ENCODE measurements at regions not wholly inside any gene's neighbourhood (a gene's known extent, or its start where the extent isn't known, plus 50 kb on each side); places are given as distances from the start of the nearest gene placed in this dataset.
A peak's percentile ranks its signal among the peaks of the same experiment; 100 is the strongest.

DNA sequence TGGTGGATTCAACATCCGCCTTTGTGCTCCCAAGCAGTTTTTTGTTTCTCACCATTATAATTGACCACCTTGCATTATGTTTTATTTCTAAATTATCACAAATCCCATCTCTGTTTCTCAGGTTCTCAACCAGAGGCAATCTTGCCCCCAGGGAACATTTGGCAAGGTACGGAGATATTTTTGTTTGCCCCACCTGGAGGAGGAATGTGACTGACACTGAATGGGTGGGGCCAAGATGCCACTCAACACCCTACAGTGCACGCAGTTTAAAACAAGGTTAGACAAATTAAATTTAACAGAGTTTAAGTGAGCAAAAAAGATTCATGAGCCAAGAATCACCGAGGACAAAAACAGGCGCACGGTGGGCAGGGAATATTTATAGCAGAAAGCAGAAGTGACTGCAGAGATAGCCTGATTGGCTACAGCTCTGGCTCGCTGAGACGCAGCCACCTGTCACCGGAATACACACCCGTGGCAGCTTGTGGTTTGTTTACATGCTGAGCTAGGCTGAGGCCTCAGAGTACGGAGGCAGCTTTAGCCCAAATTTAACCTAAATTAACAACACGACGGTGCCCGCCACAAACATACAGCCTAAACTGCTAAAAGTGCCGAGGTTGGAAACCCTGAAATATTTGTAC lies 150.0 kb upstream of the ALKAL2 start:
- H3K4me1 ChIP-seq, result no peaks in the 10 kb centered on the region
- no peak overlapping the region for H3K27ac ChIP-seq
- H3K9me3 ChIP-seq, result no peaks in the 10 kb centered on the region
- peak in 1 of 2 donors; percentile 24 for DNase-seq
- TF ChIP-seq, protein P1, sequence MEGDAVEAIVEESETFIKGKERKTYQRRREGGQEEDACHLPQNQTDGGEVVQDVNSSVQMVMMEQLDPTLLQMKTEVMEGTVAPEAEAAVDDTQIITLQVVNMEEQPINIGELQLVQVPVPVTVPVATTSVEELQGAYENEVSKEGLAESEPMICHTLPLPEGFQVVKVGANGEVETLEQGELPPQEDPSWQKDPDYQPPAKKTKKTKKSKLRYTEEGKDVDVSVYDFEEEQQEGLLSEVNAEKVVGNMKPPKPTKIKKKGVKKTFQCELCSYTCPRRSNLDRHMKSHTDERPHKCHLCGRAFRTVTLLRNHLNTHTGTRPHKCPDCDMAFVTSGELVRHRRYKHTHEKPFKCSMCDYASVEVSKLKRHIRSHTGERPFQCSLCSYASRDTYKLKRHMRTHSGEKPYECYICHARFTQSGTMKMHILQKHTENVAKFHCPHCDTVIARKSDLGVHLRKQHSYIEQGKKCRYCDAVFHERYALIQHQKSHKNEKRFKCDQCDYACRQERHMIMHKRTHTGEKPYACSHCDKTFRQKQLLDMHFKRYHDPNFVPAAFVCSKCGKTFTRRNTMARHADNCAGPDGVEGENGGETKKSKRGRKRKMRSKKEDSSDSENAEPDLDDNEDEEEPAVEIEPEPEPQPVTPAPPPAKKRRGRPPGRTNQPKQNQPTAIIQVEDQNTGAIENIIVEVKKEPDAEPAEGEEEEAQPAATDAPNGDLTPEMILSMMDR (IDR thresholded peaks at IDR 0.05), result no peak
- intact Hi-C loops (cut with DNase I), result no loop called here
- H3K27me3 ChIP-seq, result no peaks in the 10 kb centered on the region
- no peak overlapping the region for H3K4me3 ChIP-seq (replicated peaks in 1 of 3)
- H3K36me3 ChIP-seq, result no peaks in the 10 kb centered on the region
- WGBS, 2 donors, result 56 to 65% methylated on average over 15 of the region's 15 CpGs

DNA sequence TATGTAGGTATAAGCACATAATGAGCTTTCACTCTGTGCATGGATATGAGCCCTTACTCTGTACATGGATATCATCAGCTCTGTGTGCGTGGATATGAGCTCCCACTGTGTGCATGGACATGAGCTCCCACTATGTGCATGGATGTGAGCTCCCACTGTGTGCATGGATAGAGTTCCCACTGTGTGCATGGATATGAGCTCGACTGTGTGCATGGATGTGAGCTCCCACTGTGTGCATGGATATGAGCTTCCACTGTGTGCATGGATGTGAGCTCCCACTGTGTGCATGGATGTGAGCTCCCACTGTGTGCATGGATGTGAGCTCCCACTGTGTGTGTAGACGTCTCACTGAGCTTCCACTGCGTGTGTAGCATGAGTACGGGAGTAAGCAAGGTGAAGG lies 149.3 kb upstream of the ALKAL2 start:
- Histone ChIP-seq H3K9me3 (no peaks in the 10 kb centered on the region), H3K27ac (no peak overlapping the region), H3K4me1 (no peaks in the 10 kb centered on the region), H3K36me3 (no peaks in the 10 kb centered on the region), H3K27me3 (no peaks in the 10 kb centered on the region), H3K4me3 (replicated peaks in 1 of 3) (no peak overlapping the region)
- TF ChIP-seq POLR2A (IDR thresholded peaks at IDR 0.05), result no peak
- TF ChIP-seq, protein P1 (IDR thresholded peaks at IDR 0.05), result no peak
- WGBS, 2 donors, result 80 to 87% methylated on average over 5 of the region's 5 CpGs
- no peak for DNase-seq
- intact Hi-C loops (cut with DNase I), result no loop called here

DNA sequence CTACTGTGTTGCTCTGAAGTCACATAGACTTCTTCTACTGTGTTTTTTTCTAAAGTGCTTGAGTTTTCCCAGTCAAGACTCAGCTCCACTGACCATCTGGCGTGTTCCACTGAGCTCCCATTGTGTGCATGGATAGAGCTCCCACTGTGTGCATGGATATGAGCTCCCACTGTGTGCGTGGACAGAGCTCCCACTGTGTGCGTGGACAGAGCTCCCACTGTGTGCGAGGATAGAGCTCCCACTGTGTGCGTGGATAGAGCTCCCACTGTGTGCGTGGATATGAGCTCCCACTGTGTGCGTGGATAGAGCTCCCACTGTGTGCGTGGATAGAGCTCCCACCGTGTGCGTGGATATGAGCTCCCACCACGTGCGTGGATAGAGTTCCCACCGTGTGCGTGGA lies 148.3 kb upstream of the ALKAL2 start:
- Histone ChIP-seq H3K27me3 (no peaks in the 10 kb centered on the region), H3K4me3 (replicated peaks in 1 of 3) (no peak overlapping the region), H3K9me3 (no peaks in the 10 kb centered on the region), H3K36me3 (no peaks in the 10 kb centered on the region), H3K4me1 (no peaks in the 10 kb centered on the region), H3K27ac (no peak overlapping the region)
- 94 to 96% methylated on average over 12 to 14 of the region's 14 CpGs for WGBS, 2 donors
- intact Hi-C loops (cut with DNase I), result no loop called here
- TF ChIP-seq, protein P1 (IDR thresholded peaks at IDR 0.05), result no peak
- TF ChIP-seq POLR2A (IDR thresholded peaks at IDR 0.05), result no peak
- no peak for DNase-seq

DNA sequence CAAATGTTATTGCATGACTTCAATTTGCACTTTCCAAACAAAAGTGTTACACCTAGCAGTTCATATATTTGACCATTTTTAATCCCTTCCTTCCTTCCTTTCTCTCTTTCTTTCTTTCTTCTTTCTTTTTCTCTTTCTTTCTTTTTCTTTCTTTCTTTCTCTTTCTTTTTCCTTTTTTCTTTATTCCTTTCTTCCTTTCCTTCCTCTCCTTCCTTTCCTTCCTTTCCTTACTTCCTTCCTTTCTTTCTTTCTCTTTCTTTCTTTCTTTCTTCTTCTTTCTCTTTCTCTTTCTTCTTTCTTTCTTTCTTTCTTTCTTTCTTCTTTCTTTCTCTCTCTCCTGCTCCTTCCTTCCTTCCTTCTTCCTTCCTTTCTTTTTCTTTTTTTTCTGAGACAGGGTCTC lies 146.7 kb upstream of the ALKAL2 start:
- DNase-seq, result no peak
- Histone ChIP-seq H3K9me3 (no peaks in the 10 kb centered on the region), H3K27ac (no peak overlapping the region), H3K36me3 (no peaks in the 10 kb centered on the region), H3K27me3 (no peaks in the 10 kb centered on the region), H3K4me1 (no peaks in the 10 kb centered on the region), H3K4me3 (replicated peaks in 1 of 3) (no peak overlapping the region)
- no peak for TF ChIP-seq POLR2A (IDR thresholded peaks at IDR 0.05)
- TF ChIP-seq, protein P1 (IDR thresholded peaks at IDR 0.05), result no peak
- intact Hi-C loops (cut with DNase I), result no loop called here

DNA sequence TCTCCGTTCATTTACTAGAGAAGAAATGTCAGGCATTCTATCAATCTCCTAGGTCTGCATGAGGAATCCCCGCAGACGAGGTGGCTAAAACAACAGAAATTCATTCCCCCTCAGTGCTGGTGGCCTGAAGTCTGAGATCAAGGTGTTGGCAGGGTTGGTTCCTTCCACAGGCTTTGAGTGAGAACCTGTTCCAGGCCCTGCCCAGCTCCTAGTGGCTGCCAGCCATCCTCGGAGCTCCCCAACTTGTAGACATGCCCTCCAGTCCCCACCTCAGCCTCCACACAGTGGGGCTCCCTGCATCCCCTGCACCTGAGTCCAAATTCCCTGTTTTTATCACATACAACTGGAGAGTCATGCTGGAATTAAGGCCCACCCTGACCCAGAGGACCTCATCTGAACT lies 145.3 kb upstream of the ALKAL2 start:
- H3K4me3 ChIP-seq (replicated peaks in 1 of 3), result no peak overlapping the region
- DNase-seq, result no peak
- H3K4me1 ChIP-seq, result no peaks in the 10 kb centered on the region
- 79 to 81% methylated on average over 4 of the region's 4 CpGs for WGBS, 2 donors
- no peaks in the 10 kb centered on the region for H3K36me3 ChIP-seq
- no peak for TF ChIP-seq POLR2A (IDR thresholded peaks at IDR 0.05)
- TF ChIP-seq, protein P1 (IDR thresholded peaks at IDR 0.05), result no peak
- intact Hi-C loops (cut with DNase I), result no loop called here
- no peaks in the 10 kb centered on the region for H3K27me3 ChIP-seq
- no peaks in the 10 kb centered on the region for H3K9me3 ChIP-seq
- no peak overlapping the region for H3K27ac ChIP-seq

Measured in thyroid gland (tissue), 4 donors.